Common myeloid progenitor, CD34-positive (primary cell): ENCODE measurements at regions not wholly inside any gene's neighbourhood (a gene's known extent, or its start where the extent isn't known, plus 50 kb on each side); places are given as distances from the start of the nearest gene placed in this dataset.
"Not testable (repeated sequence)": the region's sequence is repeated elsewhere in the genome, so short reads cannot be mapped to it uniquely, and the experiment has no call there.

Experiments used
- CTCF ChIA-PET: fragments of 350-600 bp; sonication (Branson Sonifier 250); formaldehyde crosslinking; loops from one replicate; lab custom pipeline; 2021; ENCODE audit warnings: antibody characterized with exemption; lab: Charles Lee
- POLR2A ChIA-PET: fragments of 350-600 bp; sonication (Branson Sonifier 250); formaldehyde crosslinking; loops from one replicate; lab custom pipeline; 2021; ENCODE audit warnings: antibody characterized with exemption; lab: Charles Lee
- DNase-seq, 3 donors: peaks; one replicate each; pipeline versions ENCODE4 v3.0.0 to v3.0.0-alpha.2; 2013
- H3K27ac ChIP-seq, 2 experiments: 1 replicate in 1 of 2; 2 replicates in 1 of 2; pipeline ENCODE4 v1.7.0; 2013; ENCODE audit warnings: inconsistent platforms in 2 of 2, low read length in 2 of 2, mild to moderate bottlenecking in 2 of 2, low read depth in 1 of 2, moderate library complexity in 1 of 2; ENCODE audit not compliant: severe bottlenecking in 2 of 2, insufficient read depth in 1 of 2, poor library complexity in 1 of 2
- H3K27me3 ChIP-seq, 5 experiments: replicated peaks in 2 of 5; 1 replicate in 3 of 5; 2 replicates in 2 of 5; pipeline versions ENCODE4 v1.6.1 to v1.7.0; 2013; ENCODE audit warnings: low read length in 4 of 5, mild to moderate bottlenecking in 2 of 5, moderate library complexity in 2 of 5, inconsistent platforms in 1 of 5; ENCODE audit not compliant: insufficient read depth in 5 of 5, control insufficient read depth in 4 of 5
- H3K36me3 ChIP-seq, 4 experiments: 1 replicate in 2 of 4; 2 replicates in 2 of 4; pipeline versions ENCODE4 v1.6.1 to v1.7.0; 2013; ENCODE audit warnings: low read length in 3 of 4, control low read depth in 1 of 4, mild to moderate bottlenecking in 1 of 4; ENCODE audit not compliant: control insufficient read depth in 4 of 4, insufficient read depth in 4 of 4
- H3K4me1 ChIP-seq, 4 experiments: 1 replicate in 3 of 4; 2 replicates in 1 of 4; pipeline versions ENCODE4 v1.6.1 to v1.7.1; 2013; ENCODE audit warnings: low read length in 3 of 4, mild to moderate bottlenecking in 3 of 4, control low read depth in 1 of 4, inconsistent platforms in 1 of 4, moderate library complexity in 1 of 4; ENCODE audit not compliant: control insufficient read depth in 4 of 4, insufficient read depth in 4 of 4; ENCODE audit errors: control extremely low read depth in 1 of 4
- H3K4me3 ChIP-seq, 7 experiments: 1 replicate in 4 of 7; 2 replicates in 3 of 7; pipeline versions ENCODE4 v1.5.1 to v1.7.0; 2013; ENCODE audit warnings: mild to moderate bottlenecking in 7 of 7, low read length in 6 of 7, moderate library complexity in 6 of 7, inconsistent platforms in 2 of 7, low read depth in 2 of 7, control low read depth in 1 of 7; ENCODE audit not compliant: insufficient read depth in 4 of 7, control insufficient read depth in 1 of 7; ENCODE audit errors: extremely low read depth in 1 of 7
- H3K9me3 ChIP-seq, 5 experiments: 1 replicate in 4 of 5; 2 replicates in 1 of 5; pipeline versions ENCODE4 v1.6.1 to v1.7.1; 2013; ENCODE audit warnings: low read length in 4 of 5, mild to moderate bottlenecking in 2 of 5, inconsistent platforms in 1 of 5, low read depth in 1 of 5, moderate library complexity in 1 of 5; ENCODE audit not compliant: control insufficient read depth in 4 of 5, insufficient read depth in 2 of 5; ENCODE audit errors: control extremely low read depth in 1 of 5
- WGBS: methylation state at CpG from one replicate; pipeline ENCODE4 v1.1.5; 2013; ENCODE audit not compliant: insufficient coverage; 5-methylcytosine and 5-hydroxymethylcytosine counted together

- ChIA-PET CTCF (interaction anchor here (1.1 to 17.8 kb wide), 5 partner anchors 9 to 26 kb away, joined by 3 to 260 read pairs (median 8); no protein-coding TSS in a partner anchor), POLR2A (no interaction called here)
- Histone ChIP-seq H3K27me3 (no peaks in the 10 kb centered on the region), H3K9me3 (no peaks in the 10 kb centered on the region), H3K4me1 (peaks cover 27 to 96% (median 86%) of the 10 kb centered on the region in 4 experiments), H3K27ac (no peak overlapping the region), H3K4me3 (peak overlapping the region in 2 of 7 experiments; percentile 5 to 48), H3K36me3 (no peaks in the 10 kb centered on the region)
- DNase-seq, result no peak
- WGBS, result 86% methylated on average over 1 of the region's 1 CpG
Measured at GRCh38 chr7:142563470-142563869, 185.8 kb upstream of the PRSS1 start.

GRCh38 chr7:142562688-142563087 is 186.6 kb upstream of the PRSS1 start:
- Histone ChIP-seq H3K36me3 (no peaks in the 10 kb centered on the region), H3K27me3 (no peaks in the 10 kb centered on the region), H3K27ac (peak overlapping the region in 1 of 2 experiments; percentile 51), H3K4me3 (no peak overlapping the region), H3K4me1 (peaks cover 27 to 95% (median 89%) of the 10 kb centered on the region in 4 experiments), H3K9me3 (no peaks in the 10 kb centered on the region)
- WGBS, result no CpG with 5 or more reads among the region's 1 CpG
- no peak for DNase-seq
- CTCF ChIA-PET, result interaction anchor here (1.1 to 17.8 kb wide), 5 partner anchors 8 to 27 kb away, joined by 3 to 260 read pairs (median 8); no protein-coding TSS in a partner anchor
- POLR2A ChIA-PET, result interaction anchor here (0.6 to 0.8 kb wide), 2 partner anchors 19 to 20 kb away, joined by 3 read pairs; no protein-coding TSS in a partner anchor

- CTCF ChIA-PET, result interaction anchor here (6.3 to 17.8 kb wide), 2 partner anchors 19 to 29 kb away, joined by 80 to 260 read pairs; no protein-coding TSS in a partner anchor
- H3K4me3 ChIP-seq, H3K27me3 ChIP-seq, POLR2A ChIA-PET, DNase-seq, H3K36me3 ChIP-seq, H3K9me3 ChIP-seq: not testable (repeated sequence)
- Histone ChIP-seq H3K4me1 (peaks cover 26 to 95% (median 90%) of the 10 kb centered on the region in 4 experiments), H3K27ac (peak overlapping the region in 1 of 2 experiments; percentile 77)
- 83% methylated on average over 3 of the region's 3 CpGs for WGBS
Measured at GRCh38 chr7:142561396-142561795, 187.9 kb upstream of the PRSS1 start.

GRCh38 chr7:142560770-142561169 is 188.5 kb upstream of the PRSS1 start:
- CTCF ChIA-PET, result interaction anchor here (1.3 to 17.8 kb wide), 5 partner anchors 9 to 122 kb away, joined by 3 to 260 read pairs (median 47); no protein-coding TSS in a partner anchor
- POLR2A ChIA-PET, result not testable (repeated sequence)

GRCh38 chr7:142560166-142560565 is 189.1 kb upstream of the PRSS1 start:
- Histone ChIP-seq H3K27me3 (no peaks in the 10 kb centered on the region), H3K4me1 (peaks cover 22 to 94% (median 88%) of the 10 kb centered on the region in 4 experiments), H3K4me3 (peak overlapping the region in 6 of 7 experiments; percentile 49 to 82 (median 65)), H3K9me3 (no peaks in the 10 kb centered on the region), H3K36me3 (no peaks in the 10 kb centered on the region), H3K27ac (peak overlapping the region; percentile 49 to 77)
- DNase-seq, result no peak
- WGBS, result no CpG with 5 or more reads among the region's 2 CpGs
- ChIA-PET CTCF (interaction anchor here (0.8 to 17.8 kb wide), 15 partner anchors 8 to 121 kb away, joined by 3 to 260 read pairs (median 5); no protein-coding TSS in a partner anchor), POLR2A (interaction anchor here (1.0 kb wide), 1 partner anchor 24 kb away, joined by 4 read pairs; no protein-coding TSS in a partner anchor)

More at GRCh38 chr7:142560770-142561169, 188.5 kb upstream of the PRSS1 start:
- peak in 2 of 3 donors; percentile 53 to 84 for DNase-seq
- Histone ChIP-seq H3K4me1 (peaks cover 22 to 95% (median 88%) of the 10 kb centered on the region in 4 experiments), H3K4me3 (peak overlapping the region in 5 of 7 experiments; percentile 59 to 82 (median 69)), H3K27ac (peak overlapping the region; percentile 49 to 77)
- H3K9me3 ChIP-seq, H3K27me3 ChIP-seq, H3K36me3 ChIP-seq: not testable (repeated sequence)
- WGBS, result no CpG with 5 or more reads among the region's 6 CpGs

- peak overlapping the region in 6 of 7 experiments; percentile 17 to 82 (median 65) for H3K4me3 ChIP-seq
- ChIA-PET CTCF (interaction anchor here (0.6 to 17.8 kb wide), 26 partner anchors 11 to 255 kb away, joined by 3 to 260 read pairs (median 4); no protein-coding TSS in a partner anchor), POLR2A (interaction anchor here (0.9 kb wide), 1 partner anchor 27 kb away, joined by 3 read pairs; no protein-coding TSS in a partner anchor)
Measured at GRCh38 chr7:142557971-142558582, 191.2 kb upstream of the PRSS1 start.

More at GRCh38 chr7:142557971-142558582, 191.2 kb upstream of the PRSS1 start:
- DNase-seq, result peak; percentile 71 to 77 (median 75)
- no peaks in the 10 kb centered on the region for H3K27me3 ChIP-seq
- H3K9me3 ChIP-seq, result no peaks in the 10 kb centered on the region
- H3K4me1 ChIP-seq, result peaks cover 18 to 94% (median 80%) of the 10 kb centered on the region in 4 experiments
- H3K27ac ChIP-seq, result peak overlapping the region; percentile 49 to 77
- 26% methylated on average over 5 of the region's 5 CpGs for WGBS
- H3K36me3 ChIP-seq, result no peaks in the 10 kb centered on the region
